GM21529 (cell line): ENCODE measurements at regions not wholly inside any gene's neighbourhood (a gene's known extent, or its start where the extent isn't known, plus 50 kb on each side); places are given as distances from the start of the nearest gene placed in this dataset.

ENCODE experiments used
- ATAC-seq: cut with Tn5 transposase; IDR thresholded peaks from one replicate; pipeline ENCODE4 v1.9.1; 2021; ENCODE audit not compliant: unreplicated experiment

GRCh38 chr18:61148322-61148721 is 184.9 kb upstream of the CDH20 start:
- no peak for ATAC-seq

- ATAC-seq = no peak
Observed at GRCh38 chr18:61149786-61150185, 183.4 kb upstream of the CDH20 start.

- no peak for ATAC-seq
Observed at GRCh38 chr18:61153571-61153970, 179.7 kb upstream of the CDH20 start.

GRCh38 chr18:61154866-61155265 is 178.4 kb upstream of the CDH20 start:
- ATAC-seq = no peak

- ATAC-seq = no peak
Observed at GRCh38 chr18:61155586-61155985, 177.6 kb upstream of the CDH20 start.

GRCh38 chr18:61157451-61157850 is 175.8 kb upstream of the CDH20 start:
- no peak for ATAC-seq

GRCh38 chr18:61159246-61159645 is 174.0 kb upstream of the CDH20 start:
- ATAC-seq = no peak

GRCh38 chr18:61164321-61164720 is 168.9 kb upstream of the CDH20 start:
- no peak for ATAC-seq

- no peak for ATAC-seq
Observed at GRCh38 chr18:61167902-61168301, 165.3 kb upstream of the CDH20 start.

GRCh38 chr18:61169386-61169785 is 163.8 kb upstream of the CDH20 start:
- no peak for ATAC-seq

- ATAC-seq = no peak
Observed at GRCh38 chr18:61172624-61173023, 160.6 kb upstream of the CDH20 start.

- ATAC-seq = no peak
Observed at GRCh38 chr18:61173554-61173953, 159.7 kb upstream of the CDH20 start.

- no peak for ATAC-seq
Observed at GRCh38 chr18:61183798-61184197, 149.4 kb upstream of the CDH20 start.

- no peak for ATAC-seq
Observed at GRCh38 chr18:61187971-61188370, 145.3 kb upstream of the CDH20 start.

- no peak for ATAC-seq
Observed at GRCh38 chr18:61189376-61189775, 143.9 kb upstream of the CDH20 start.

- no peak for ATAC-seq
Observed at GRCh38 chr18:61194726-61195125, 138.5 kb upstream of the CDH20 start.

- ATAC-seq = no peak
Observed at GRCh38 chr18:61196750-61197149, 136.5 kb upstream of the CDH20 start.

- no peak for ATAC-seq
Observed at GRCh38 chr18:61198486-61198885, 134.7 kb upstream of the CDH20 start.

- ATAC-seq = no peak
Observed at GRCh38 chr18:61199171-61199848, 133.9 kb upstream of the CDH20 start.

- ATAC-seq = no peak
Observed at GRCh38 chr18:61201511-61201910, 131.7 kb upstream of the CDH20 start.

- no peak for ATAC-seq
Observed at GRCh38 chr18:61203151-61203550, 130.1 kb upstream of the CDH20 start.

GRCh38 chr18:61209801-61210200 is 123.4 kb upstream of the CDH20 start:
- ATAC-seq = no peak

- no peak for ATAC-seq
Observed at GRCh38 chr18:61216051-61216450, 117.2 kb upstream of the CDH20 start.
